HG03520 (cell line): ENCODE measurements at regions not wholly inside any gene's neighbourhood (a gene's known extent, or its start where the extent isn't known, plus 50 kb on each side); places are given as distances from the start of the nearest gene placed in this dataset.

Source experiments
- ATAC-seq: cut with Tn5 transposase; IDR thresholded peaks from one replicate; pipeline ENCODE4 v1.9.1; 2021; ENCODE audit warnings: mild to moderate bottlenecking, moderate library complexity; ENCODE audit not compliant: unreplicated experiment

GRCh38 chr4:89556601-89557305, 249.2 kb upstream of the GPRIN3 start:
- ATAC-seq: no peak

GRCh38 chr4:89551191-89551590, 243.6 kb upstream of the GPRIN3 start:
- no peak for ATAC-seq

GRCh38 chr4:89549907-89550306, 242.3 kb upstream of the GPRIN3 start:
- no peak for ATAC-seq

DNA sequence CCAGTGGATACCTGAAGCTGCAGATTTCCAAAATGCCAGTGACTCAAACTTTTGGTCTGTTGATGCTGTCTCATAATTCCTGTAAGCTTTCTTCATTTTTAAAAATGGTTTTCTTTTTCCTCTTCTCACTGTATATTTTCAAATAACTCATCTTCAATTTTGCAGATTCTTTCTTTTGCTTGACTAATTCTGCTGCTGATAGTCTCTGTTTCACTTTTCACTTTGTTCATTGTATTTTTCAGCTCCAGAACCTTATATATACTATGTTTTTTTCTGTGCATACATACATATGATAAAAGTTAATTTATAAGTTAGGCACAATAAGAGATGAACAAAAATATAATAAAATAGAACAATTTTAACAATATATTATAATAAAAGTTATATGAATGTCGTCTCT, 237.7 kb upstream of the GPRIN3 start:
- ATAC-seq: no peak

DNA sequence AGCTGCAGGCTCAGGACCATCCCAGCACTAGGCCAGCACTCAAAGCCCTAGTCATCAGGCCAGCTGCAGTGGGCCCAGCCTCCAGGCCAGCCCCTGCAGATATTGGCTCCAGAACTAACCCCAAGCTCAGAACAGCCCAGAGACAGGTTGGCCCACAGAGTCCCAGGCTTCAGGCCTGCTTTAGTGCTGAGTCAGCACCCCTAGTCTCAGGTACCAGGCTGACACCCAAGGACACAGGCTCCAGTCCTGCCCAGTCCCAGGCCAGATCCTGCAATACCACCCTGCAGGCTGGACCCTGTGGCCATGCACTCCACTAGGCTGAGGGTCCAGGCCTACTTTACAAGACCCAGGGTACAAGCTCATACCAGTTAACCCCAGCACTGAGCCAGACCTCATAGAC, 234.4 kb upstream of the GPRIN3 start:
- ATAC-seq: no peak

- no peak for ATAC-seq
Measured at GRCh38 chr4:89539797-89540711, 232.5 kb upstream of the GPRIN3 start.

GRCh38 chr4:89539374-89539773, 231.8 kb upstream of the GPRIN3 start:
- ATAC-seq: no peak

DNA sequence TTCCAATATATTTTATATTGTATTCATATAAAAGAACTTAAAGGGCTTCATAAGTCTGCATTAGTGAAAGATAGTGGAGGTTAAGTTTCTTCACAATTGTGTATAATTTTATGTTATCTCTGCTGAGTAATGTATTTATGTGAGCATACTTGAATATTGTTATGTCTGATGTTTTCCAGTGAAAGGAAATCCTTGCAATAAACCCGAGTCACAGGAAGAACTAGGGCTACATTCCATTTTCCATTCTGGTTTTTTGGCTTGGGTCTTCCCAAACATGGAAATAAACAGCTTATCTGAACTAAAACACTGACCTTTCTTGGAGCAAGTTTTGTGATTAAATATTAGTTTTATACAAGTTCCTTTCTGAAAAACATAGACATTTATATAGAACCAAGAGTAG, 231.3 kb upstream of the GPRIN3 start:
- ATAC-seq: no peak

DNA sequence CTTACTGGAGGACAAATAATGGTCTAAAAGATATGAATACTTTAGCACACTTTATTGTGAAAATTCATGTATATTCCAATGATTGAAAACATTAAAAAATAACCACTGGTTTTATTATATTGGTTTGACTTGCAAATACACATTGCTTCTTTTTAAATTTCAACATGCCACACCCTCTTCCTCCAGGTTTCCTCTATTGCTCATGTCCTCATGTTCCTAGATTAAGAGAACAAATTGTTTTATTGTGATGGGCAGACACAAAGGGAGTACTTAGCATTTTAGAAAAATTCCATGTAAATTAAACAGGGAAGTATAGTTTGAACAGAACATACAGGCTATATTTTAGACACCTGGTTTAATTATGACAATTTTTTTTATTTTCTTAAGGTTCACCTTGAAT, 230.6 kb upstream of the GPRIN3 start:
- no peak for ATAC-seq

- no peak for ATAC-seq
Measured at GRCh38 chr4:89537281-89537680, 229.7 kb upstream of the GPRIN3 start.

DNA sequence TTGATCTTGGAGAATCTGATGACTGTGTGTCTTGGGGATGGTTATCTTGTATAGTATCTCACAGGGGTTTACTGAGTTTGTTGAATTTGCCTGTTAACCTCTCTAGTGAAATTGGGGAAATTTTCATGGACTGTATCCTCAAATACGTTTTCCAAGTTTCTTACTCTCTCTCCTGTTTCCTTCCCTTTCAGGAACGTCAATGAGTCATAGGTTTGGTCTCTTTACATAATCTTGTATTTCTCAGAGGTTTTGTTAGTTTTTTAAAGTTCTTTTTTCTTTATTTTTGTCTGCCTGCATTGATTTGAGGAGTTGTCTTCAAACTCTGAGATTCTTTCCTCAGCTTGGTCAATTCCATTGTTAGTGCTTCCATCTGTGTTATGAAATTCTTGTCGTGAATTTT, 227.7 kb upstream of the GPRIN3 start:
- ATAC-seq: no peak

DNA sequence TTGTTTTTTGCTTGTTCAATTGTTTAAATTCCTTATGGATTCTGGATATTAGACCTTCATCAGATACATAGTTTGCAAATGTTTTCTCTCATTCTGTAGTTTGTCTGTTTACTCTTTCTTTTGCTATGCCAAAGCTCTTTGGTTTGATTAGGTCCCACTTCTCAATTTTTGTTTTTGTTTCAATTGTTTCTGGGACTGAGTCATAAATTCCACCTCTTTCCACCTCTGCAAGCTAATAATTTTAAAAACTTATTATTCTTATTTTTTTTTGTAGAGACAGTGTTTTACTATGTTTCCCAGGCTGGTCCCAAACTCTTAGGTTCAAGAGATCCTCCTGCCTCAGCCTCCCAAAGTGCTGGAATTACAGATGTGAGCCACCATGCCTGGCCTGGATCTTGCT, 226.8 kb upstream of the GPRIN3 start:
- ATAC-seq: no peak

DNA sequence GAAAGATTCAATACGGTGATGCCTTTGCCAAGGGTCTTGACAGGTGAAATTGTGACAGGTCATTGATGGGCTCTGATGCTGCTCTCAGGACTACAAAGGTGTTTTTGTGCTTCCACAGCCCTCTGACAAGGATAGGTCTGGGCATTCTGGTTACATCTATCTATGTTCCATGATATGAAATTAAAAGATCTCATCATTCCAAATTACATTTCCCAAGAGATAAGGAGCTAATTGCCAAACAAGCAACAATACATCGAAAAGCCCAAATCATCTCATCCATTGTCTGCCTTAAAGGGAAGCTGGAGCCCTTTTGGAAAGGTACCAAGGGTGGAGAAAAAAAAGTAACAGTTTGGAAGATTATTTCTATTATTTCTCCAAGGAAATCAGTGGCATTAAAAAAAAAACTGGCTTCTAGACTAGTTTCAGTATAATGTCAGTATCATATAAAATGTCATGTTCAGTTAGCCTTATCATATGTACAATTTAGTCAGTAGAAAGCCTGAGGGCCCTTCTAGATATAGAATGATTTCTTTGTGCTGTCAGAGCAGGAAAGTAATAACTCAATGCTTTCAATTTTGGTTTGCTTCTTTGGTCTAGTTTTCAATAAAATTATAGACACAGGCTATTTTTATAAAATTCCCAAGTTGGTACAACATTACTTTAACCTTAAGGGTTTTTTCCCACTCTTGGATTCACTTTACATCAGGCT, 224.5 kb upstream of the GPRIN3 start:
- ATAC-seq: no peak

DNA sequence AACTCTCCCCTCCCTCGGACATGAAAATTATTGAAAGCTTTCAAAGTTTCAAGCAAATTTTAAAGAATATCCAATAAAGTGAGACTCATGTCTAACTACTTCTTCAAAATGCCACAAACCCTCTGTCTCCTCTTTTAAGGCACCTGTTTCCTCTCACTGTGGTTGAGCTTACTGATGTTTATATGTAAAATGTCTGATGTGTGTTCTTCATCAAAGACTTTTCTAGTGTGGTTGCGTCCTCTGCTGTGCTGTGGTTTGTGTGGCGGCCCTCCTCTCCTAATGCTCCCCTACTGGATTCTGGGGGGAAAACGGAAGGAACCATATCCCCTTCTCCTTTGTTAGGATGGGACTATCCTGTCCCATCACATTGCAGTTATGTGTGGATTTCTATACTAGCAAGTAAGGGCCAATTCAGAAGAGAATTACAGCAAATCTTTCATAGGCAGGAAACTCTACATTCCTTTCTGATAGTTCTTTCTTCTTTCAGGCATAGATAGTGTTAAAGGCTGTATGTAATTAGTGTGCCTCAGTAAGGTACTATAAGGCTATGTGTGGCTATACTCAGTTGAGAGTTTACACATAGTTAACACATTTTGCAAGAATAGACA, 221.0 kb upstream of the GPRIN3 start:
- ATAC-seq: no peak

DNA sequence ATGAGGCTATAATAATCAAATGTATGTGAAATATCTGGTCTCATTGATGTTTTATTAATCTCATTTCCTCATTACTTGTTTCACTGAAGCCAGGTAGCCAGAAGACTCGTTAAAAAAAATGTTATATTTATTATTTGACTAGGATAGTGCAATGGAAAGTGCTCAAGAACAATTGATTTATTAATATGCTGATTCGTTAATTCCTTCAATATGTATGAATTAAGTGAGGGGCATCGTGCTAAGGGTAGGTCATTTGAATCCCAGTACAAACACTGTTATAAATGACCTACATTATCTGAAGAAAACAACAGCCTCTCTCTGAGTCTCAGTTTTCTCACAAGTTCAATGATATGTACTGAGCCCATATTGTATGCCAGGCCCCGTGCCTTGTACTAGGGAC, 214.2 kb upstream of the GPRIN3 start:
- no peak for ATAC-seq

GRCh38 chr4:89519771-89520320, 212.2 kb upstream of the GPRIN3 start:
- ATAC-seq: no peak

- ATAC-seq: no peak
Measured at GRCh38 chr4:89518259-89518658, 210.7 kb upstream of the GPRIN3 start.

- no peak for ATAC-seq
Measured at GRCh38 chr4:89514811-89515210, 207.2 kb upstream of the GPRIN3 start.

DNA sequence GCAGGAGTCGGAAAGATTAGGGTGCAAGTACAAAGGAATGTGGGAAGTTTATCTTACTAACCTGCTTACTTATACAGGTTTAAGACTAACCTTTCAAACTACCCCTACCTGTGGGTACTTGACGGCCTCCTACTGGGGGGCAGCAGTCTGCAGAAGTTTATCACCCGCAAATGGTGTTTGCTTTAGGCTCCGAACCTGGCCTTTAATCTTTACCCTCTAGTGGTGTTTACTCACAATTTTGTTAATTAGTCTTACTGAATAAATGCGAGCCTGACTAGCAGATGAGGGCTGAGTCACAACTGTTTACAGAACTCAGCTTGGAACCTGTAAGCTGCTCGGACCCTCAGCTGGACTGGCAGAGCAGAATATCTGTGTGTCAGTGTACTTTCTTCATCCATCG, 204.2 kb upstream of the GPRIN3 start:
- ATAC-seq: no peak

- peak; percentile 99 for ATAC-seq
Measured at GRCh38 chr4:89509708-89510281, 202.2 kb upstream of the GPRIN3 start.
